NCI-H146 treated with DMSO at 0.1 percent for 48 hours (cell line): ENCODE measurements at regions not wholly inside any gene's neighbourhood (a gene's known extent, or its start where the extent isn't known, plus 50 kb on each side); places are given as distances from the start of the nearest gene placed in this dataset.

Source experiments
- DNase-seq: peaks from one replicate; lab custom pipeline; 2025; ENCODE audit not compliant: unreplicated experiment; lab: John Stamatoyannopoulos, UW

DNA sequence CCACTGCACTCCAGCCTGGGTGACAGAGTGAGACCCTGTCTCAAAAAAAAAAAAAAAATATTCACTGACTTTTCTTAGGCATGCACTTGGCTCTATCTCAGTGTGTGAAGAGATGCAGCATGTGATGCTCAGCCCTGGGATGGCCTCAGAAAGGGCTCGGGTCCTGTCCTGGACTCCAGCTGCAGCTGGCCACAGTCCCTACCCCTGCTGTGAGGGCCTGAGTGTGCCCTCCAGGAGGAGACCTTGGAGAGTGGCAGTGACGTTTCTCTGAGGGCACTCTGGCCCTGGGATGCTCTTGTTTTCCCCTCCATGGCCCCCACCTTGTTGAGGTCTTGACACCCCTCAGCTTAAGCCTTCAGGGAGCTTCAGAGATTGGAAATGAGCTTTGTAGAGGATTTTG lies 81.9 kb upstream of the POU3F1 start:
- no peak for DNase-seq

DNA sequence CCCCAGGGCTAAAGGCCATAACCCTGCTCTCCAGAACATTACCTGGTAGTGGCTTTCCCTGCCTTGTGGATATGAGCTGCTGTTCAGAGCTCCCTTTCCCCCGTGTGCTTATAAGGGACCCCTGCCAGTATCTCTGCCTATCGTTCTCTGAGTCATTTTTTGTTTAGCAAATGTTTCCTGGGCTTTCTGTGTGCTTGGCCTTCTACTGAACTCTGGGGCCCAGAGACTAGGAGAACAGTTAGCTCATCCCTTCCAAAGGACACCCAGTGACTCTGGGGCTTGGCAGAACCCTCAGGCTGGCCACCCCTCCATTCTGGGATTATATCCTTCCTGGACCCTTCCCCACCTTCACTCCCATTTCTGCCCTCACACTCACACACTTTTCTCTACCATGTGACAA lies 80.8 kb upstream of the POU3F1 start:
- no peak for DNase-seq

DNA sequence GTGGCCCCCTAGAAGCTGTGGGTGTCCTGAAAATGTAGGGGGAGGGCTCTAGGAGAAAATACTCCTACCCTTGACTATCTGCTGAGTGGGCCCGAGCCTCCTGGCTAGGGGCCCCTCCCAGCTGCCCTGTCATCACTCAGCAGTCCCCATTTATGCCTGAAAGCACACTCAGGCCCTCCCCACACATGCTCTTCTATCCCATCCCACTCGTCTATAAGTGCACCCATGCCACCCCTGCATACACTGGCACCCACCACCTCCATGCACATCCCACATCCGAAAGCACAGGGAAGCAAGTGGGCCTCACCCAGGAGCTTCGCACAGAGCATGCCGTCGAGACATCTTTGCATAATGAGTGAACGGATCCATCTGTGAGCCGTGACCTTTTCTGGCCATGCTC lies 80.4 kb upstream of the POU3F1 start:
- DNase-seq, result no peak

DNA sequence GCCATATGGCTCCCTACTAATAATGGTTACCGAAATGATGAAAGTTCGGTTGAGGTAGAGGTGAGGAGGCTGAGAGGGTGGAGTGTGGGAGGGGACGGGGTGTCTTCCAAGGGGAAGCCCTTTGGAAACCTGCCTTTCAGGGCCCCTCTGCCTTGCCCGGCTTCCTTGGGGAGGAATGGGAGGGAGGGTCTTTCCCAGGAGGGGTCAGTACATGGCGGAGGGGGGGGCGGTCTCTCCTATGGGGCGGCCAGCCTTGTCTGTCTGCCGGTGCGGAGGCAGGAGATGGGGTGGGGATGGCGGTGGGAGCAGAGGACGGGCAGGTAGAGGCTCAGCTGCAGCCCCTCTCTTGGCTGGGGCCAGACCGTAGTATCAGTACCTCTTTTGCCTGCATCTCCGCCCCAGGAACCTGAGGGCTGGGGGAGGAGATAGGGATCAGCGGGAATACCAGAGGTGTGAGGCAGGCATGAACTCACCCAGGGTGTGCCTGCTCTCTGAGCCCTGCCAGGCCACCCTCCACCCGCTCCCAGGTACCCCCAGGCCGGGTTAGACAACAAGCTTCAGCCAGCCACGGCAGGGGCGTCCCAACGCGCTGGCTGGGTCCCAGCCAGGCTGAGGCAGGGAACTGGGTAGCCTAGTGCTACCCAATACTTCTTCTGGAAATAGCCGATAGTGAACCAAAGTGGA lies 79.4 kb upstream of the POU3F1 start:
- no peak for DNase-seq

- no peak for DNase-seq
Measured at GRCh38 chr1:38125016-38125415, 78.4 kb upstream of the POU3F1 start.

DNA sequence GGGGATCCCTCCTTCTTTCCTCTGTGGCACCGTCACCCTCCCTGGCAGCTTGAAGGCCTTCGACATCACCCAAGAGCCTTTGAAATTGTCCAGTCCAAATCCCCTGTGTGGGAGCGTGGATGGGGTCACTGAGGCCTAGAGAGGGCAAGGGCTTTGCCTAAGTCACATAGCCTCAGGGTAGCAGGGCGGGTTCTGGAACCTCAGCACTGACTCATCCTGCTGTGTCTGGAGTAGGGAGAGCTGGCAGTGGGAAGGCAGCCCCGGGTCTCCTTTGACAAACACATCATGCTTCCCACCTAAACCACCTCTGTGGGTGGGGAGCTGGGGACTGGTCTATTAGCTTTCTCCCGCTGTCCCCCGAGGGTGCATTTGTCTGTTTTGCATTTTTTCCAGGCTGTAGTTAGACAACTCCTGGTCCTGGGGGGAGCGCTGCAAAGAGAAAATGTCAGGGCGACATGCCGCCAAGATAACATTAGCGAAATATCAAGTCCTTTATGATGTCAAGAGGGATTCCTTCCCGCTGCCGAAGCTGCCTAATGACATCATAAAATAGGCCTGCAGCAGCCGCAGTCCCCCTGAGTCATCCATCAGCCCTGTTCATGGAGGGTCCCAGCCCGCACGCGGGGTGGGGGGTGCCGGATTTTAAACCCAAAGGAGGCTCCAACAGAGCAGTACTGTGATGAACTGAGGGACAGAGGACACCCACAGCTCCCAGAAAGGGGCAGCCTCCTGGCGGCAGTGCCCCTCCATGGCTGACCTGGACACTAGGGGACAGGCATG lies 77.0 kb upstream of the POU3F1 start:
- DNase-seq, result no peak

- DNase-seq, result no peak
Measured at GRCh38 chr1:38121231-38121680, 74.7 kb upstream of the POU3F1 start.

GRCh38 chr1:38120552-38121230 lies 74.1 kb upstream of the POU3F1 start:
- DNase-seq, result no peak

- no peak for DNase-seq
Measured at GRCh38 chr1:38118976-38119375, 72.4 kb upstream of the POU3F1 start.

- no peak for DNase-seq
Measured at GRCh38 chr1:38117444-38117887, 70.9 kb upstream of the POU3F1 start.

GRCh38 chr1:38115682-38116202 lies 69.1 kb upstream of the POU3F1 start:
- DNase-seq, result no peak

DNA sequence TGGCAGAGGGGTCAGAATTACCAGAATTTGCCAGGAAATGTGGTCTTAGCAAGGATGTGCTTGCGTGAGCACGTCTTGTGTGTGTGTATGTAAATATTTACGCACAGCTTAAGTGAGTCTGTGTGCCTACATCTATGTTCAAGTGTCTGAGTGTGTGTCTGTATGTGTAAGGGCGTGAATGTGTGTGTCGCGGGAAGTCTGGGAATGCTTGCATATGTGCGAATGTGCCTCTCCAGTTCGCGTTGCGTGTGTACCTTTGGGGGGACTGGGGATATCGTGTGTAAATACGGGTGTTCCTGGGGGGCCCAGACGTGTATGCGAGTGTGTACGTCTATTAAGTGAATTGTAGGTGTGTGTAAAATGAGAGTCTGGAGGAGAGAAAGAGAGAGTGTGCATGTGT lies 68.6 kb upstream of the POU3F1 start:
- DNase-seq, result no peak

- DNase-seq, result no peak
Measured at GRCh38 chr1:38114241-38115026, 67.8 kb upstream of the POU3F1 start.

GRCh38 chr1:38113159-38113666 lies 66.6 kb upstream of the POU3F1 start:
- no peak for DNase-seq

- no peak for DNase-seq
Measured at GRCh38 chr1:38111589-38111988, 65.0 kb upstream of the POU3F1 start.

DNA sequence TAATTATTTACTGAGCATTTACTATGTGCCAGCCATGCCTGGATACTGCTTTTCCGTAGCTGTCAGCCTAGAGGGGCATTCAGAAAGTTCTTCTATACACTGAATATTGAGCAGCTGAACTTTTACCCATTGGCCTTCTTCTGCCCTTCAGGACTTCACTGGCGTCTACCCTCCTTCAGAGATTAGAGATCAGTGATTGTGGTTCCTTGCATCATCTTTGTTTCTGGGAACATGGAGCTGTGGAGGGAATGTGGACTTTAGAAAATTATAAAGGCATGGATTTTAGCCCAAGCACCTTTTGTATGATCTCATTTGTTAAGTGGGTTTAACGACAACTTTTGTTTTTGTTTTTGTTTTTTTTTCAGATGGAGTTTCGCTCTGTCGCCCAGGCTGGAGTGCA lies 58.7 kb upstream of the POU3F1 start:
- no peak for DNase-seq

GRCh38 chr1:38102636-38103035 lies 56.0 kb upstream of the POU3F1 start:
- DNase-seq, result no peak

DNA sequence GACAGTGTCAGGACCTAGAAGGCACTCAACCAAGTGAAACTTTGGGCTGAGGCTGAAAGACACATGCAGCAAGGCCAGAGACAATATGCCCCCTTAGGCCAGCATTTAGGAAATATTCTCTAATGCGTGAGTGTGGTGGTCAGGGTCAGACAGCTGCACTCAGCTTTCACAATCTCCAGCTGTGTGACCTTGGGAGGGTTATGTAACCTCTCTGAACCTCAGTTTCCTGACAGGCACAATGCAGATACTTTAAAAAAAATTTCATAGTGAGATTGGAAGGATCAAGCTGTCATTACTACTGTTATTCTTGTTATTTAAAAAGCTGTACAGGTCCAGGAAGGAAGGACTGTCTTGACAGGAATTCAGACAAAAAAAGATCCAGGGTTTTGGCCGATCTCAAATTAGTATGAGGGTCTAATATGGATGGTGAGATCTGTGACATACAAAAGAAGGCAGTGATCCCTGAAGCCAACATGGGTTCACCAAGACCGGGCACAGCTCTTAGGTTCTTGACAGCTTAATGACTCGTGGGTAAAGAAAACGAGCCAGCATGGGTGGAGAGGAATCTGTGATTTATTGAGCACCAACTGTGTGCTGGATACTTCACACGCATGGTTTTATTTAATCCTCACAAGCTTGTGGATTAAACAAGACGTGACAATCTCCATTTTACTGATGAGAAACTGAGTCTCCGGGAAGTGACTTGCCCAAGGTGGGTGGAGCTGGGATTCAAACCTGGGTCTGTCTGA lies 54.6 kb upstream of the POU3F1 start:
- no peak for DNase-seq

DNA sequence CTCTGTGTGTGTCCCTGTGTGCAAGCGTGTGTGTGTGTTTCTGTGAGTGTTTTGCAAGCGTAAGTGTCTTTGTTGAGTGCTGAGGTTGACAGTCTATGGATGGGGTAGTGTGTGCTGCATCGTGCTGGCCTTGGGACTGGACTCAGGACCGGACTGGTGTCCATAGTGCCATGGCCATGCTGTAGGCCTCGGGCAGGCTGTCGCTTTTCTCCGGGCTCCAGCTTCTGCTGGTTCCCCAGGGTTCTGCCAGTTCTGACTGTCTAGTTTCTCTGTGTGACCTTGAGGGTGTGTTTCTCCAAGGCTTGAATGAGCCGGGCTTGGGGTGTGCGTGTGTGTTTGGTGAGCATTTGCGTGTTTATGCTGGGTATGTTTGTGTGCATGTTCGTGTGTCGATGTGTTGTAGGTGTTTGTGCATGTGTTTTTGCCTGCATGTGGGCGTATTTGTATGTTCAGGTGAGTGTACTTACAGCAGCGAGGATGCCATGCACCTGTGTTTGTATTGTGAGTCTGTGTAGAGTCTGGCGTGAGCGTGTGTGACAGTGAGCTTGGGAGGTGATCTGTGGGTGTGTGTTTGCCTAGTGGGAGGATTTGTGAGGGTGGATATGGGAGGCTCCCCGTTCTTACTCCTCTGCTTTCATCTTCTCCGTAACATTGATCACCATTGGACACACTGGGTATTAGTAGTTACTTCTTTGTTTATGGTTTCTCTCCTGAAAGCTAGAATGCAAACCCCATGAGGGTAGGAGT lies 51.7 kb upstream of the POU3F1 start:
- DNase-seq, result no peak
